Mesodermal cell (in vitro differentiated cells): ENCODE measurements at regions not wholly inside any gene's neighbourhood (a gene's known extent, or its start where the extent isn't known, plus 50 kb on each side); places are given as distances from the start of the nearest gene placed in this dataset.

ENCODE experiments used
- H3K27ac ChIP-seq: 2 replicates; pipeline ENCODE4 v1.7.0; 2013; ENCODE audit warnings: mild to moderate bottlenecking, low read depth, low read length, moderate library complexity; ENCODE audit not compliant: severe bottlenecking
- H3K36me3 ChIP-seq: 2 replicates; pipeline ENCODE4 v1.7.1; 2013; ENCODE audit warnings: mild to moderate bottlenecking, low read length, moderate library complexity; ENCODE audit not compliant: control insufficient read depth, insufficient read depth
- H3K4me1 ChIP-seq: one replicate; pipeline ENCODE4 v1.7.1; 2013; ENCODE audit warnings: mild to moderate bottlenecking, low read length; ENCODE audit not compliant: insufficient read depth, control insufficient read depth, poor library complexity, severe bottlenecking
- H3K4me3 ChIP-seq: 2 replicates; pipeline ENCODE4 v1.7.0; 2013; ENCODE audit warnings: low read length, control low read depth, mild to moderate bottlenecking; ENCODE audit not compliant: insufficient read depth, poor library complexity, severe bottlenecking; ENCODE audit errors: extremely low read depth
- H3K9me3 ChIP-seq: 2 replicates; pipeline ENCODE4 v1.7.1; 2013; ENCODE audit warnings: mild to moderate bottlenecking, low read length, moderate library complexity; ENCODE audit not compliant: control insufficient read depth
- whole genome bisulfite sequencing, 2 experiments: methylation state at CpG; one replicate each; pipeline ENCODE4 v1.1.5; 2013; ENCODE audit warnings: missing lambda C conversion rate in 2 of 2; ENCODE audit not compliant: insufficient coverage in 2 of 2; 5-methylcytosine and 5-hydroxymethylcytosine counted together

DNA sequence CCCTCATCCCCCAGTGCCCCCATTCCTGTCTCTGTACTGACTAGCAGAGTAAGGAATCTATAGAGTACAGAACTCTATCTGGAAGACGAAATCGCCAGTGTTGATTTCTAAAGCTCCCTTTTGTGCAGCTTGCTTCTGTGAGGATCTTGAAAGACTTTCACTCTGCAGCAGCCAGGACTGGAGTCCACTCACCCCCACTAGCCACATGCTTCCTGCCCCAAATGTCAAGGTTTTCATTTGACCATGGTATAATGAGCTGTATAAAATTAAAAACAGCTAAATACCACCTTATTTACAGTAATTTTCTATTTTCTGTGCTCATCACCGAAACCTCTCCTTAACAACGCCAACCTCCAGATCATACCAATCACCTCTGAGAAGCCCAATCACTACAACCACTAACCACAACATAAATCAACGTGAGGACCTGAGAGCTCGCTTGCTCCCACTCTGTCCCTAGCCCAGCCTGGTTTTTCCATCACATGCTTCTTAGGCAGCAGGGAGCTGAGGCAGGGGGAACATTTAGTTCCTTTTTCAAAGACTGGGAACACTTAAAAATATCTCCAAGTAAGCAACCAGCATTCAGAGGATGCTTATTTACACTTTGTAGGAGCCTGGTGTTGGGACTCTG is 56.1 kb upstream of the IRF2BP2 start:
- Histone ChIP-seq H3K36me3 (no peaks in the 10 kb centered on the region), H3K27ac (no peak overlapping the region), H3K4me3 (no peak overlapping the region), H3K9me3 (peaks cover 12% of the 10 kb centered on the region), H3K4me1 (no peaks in the 10 kb centered on the region)
- 93 to 98% methylated on average over 5 to 6 of the region's 6 CpGs for WGBS, 2 experiments

DNA sequence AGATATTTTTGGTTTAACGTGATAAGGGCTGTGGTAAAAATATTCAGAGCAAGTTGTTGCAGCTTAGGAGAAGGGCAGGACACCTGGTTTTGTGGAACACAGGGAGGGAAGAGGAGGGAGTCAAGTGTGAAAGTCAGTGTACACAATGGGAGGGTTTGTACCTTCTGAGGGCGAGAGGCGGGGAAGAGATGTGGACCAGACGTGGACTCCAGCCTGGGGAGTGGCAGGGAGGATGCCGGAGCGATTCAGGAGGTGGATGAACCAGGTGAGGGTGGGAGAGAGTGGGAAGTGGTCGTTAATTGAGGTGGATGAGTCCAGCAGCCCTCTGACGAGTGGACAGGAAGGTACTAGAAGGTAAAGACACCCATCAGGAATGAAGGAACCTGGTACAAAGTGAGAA is 52.2 kb upstream of the IRF2BP2 start:
- 88 to 90% methylated on average over 7 to 8 of the region's 8 CpGs for WGBS, 2 experiments
- peaks cover 20% of the 10 kb centered on the region for H3K4me1 ChIP-seq
- H3K9me3 ChIP-seq: peaks cover 4% of the 10 kb centered on the region
- no peak overlapping the region for H3K27ac ChIP-seq
- no peaks in the 10 kb centered on the region for H3K36me3 ChIP-seq
- no peak overlapping the region for H3K4me3 ChIP-seq

DNA sequence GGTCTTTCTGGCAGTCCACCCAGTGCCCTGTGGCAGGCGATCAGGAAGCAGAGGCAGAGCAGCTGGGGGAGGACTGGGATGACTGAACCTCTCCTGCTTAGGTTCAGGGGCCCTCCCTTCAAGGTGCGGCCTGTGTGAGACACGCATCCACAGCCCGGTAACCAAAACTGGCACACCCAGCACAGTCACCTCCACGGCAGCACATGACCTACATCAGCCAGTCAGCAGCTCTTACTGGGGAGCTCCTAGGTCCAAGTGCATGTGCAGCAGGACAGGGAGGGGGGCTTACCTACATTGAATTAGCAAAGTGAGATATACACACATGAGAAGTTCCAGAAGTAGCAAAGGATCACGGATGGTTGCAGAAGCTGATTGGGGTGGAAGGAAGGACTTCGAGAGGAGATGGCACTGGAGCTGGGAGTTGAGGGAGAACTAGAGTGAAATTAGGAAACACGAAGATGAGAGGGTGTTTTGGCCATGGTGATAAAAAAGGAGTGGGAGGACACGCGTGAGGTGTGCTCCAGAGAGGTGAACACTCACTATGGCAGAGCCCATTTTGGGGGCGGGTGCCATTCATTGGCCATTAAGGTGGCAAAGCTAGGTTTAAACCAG is 51.4 kb upstream of the IRF2BP2 start:
- 97% methylated on average over 10 of the region's 11 CpGs for WGBS, 2 experiments
- H3K27ac ChIP-seq: no peak overlapping the region
- peaks cover 27% of the 10 kb centered on the region for H3K4me1 ChIP-seq
- no peaks in the 10 kb centered on the region for H3K36me3 ChIP-seq
- no peaks in the 10 kb centered on the region for H3K9me3 ChIP-seq
- H3K4me3 ChIP-seq: no peak overlapping the region

DNA sequence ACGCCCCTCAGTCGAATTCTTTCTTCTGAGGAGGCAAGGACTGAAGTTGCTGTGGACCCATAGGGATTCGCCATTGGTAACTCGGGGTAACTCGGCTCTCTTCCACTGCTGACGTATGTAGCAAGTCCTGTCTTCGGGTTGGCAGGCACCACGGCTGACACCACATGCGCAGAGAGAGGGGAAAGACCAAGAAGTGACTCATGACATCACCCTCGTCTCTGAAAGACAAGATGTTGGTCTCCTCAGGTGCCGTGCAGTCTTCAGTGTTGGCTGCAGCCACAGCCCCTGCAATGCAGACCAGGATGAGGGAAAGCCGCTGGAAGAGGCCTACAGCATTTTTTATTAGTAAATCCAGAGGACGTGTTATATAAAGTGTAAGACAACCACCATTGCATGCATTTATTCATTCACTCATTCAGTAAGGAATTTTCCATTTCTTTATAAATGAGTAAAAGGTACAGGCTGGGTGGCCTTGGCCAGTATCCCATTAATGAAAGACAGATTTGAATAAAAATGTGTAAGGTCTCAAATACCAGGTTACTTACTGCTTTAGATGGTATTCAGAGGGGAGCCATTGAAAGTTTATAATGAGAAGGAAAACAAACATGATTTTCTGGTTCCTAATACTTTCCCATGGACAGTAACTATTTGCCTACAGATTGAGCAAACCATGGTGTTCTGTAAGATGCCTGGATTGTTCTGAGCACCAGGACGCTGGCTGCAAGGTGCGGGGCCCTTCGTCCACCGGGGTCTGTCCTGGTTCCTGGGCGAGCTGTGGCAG is 50.7 kb upstream of the IRF2BP2 start:
- H3K27ac ChIP-seq: no peak overlapping the region
- no peak overlapping the region for H3K4me3 ChIP-seq
- no peaks in the 10 kb centered on the region for H3K9me3 ChIP-seq
- 92 to 95% methylated on average over 15 to 17 of the region's 18 CpGs for WGBS, 2 experiments
- H3K4me1 ChIP-seq: peaks cover 34% of the 10 kb centered on the region
- no peaks in the 10 kb centered on the region for H3K36me3 ChIP-seq
